ENCODE measurements at regions not wholly inside any gene's neighbourhood (a gene's known extent, or its start where the extent isn't known, plus 50 kb on each side); places are given as distances from the start of the nearest gene placed in this dataset.

DNA sequence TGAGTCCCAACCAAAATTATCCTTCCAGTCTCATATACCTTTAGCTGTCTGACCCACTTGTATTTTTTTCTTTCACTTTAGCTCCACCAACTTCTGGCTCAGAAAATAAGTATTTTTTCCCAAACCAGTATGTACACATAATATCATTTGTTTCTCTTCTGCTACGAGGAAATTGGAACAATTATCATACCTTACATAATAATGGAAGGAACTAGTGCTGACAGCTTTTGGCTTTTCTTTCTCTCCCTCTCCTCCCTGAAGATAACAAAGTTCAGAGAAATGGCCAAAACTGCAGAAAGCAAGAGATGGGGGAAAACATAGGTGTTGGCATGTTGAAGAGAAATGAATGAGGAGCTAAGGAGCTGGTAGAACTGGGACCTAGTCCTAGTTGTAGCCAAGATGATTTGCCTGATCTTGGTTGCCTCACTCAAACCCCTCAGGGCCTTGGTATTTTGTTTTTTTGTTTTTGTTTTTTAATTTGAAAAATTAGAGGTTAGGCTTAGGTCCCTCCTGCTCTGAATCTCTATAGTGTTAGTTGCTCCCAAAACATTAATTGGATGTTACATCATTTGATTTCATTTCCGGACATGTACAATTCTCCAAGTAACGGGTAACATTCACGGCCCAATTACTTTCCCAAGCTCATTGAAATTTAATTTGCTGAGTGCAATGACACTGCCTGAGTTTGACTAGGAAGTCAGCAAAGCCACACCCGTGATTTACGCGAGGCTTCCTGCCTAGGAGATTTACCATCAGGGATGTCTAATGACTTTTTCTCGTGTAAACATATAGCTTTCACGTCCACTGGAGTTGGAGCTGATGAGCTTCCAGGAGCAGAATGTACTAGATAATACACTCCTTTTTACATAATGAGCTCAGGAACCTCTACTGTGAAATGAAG is 291.6 kb downstream of the TLE1 start:
- no peak for DNase-seq
- intact Hi-C loops (cut with DNase I), result no loop called here
- H3K4me3 ChIP-seq, result no peak overlapping the region
- H3K27ac ChIP-seq, result no peak overlapping the region
- no peak for ATAC-seq
- WGBS, 3 donors, result 68 to 72% (median 71%) methylated on average over 9 of the region's 9 CpGs
- no peaks in the 10 kb centered on the region for H3K9me3 ChIP-seq
- TF ChIP-seq, protein P1, sequence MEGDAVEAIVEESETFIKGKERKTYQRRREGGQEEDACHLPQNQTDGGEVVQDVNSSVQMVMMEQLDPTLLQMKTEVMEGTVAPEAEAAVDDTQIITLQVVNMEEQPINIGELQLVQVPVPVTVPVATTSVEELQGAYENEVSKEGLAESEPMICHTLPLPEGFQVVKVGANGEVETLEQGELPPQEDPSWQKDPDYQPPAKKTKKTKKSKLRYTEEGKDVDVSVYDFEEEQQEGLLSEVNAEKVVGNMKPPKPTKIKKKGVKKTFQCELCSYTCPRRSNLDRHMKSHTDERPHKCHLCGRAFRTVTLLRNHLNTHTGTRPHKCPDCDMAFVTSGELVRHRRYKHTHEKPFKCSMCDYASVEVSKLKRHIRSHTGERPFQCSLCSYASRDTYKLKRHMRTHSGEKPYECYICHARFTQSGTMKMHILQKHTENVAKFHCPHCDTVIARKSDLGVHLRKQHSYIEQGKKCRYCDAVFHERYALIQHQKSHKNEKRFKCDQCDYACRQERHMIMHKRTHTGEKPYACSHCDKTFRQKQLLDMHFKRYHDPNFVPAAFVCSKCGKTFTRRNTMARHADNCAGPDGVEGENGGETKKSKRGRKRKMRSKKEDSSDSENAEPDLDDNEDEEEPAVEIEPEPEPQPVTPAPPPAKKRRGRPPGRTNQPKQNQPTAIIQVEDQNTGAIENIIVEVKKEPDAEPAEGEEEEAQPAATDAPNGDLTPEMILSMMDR (IDR thresholded peaks at IDR 0.05), result no peak
- H3K4me1 ChIP-seq, result peaks cover 24% of the 10 kb centered on the region
- H3K36me3 ChIP-seq (ENCODE audit: insufficient read depth in 1 of 2, low read depth in 1 of 2), result no peaks in the 10 kb centered on the region
- no peaks in the 10 kb centered on the region for H3K27me3 ChIP-seq (ENCODE audit: insufficient read depth in 3 of 3, low read length in 2 of 3)

- intact Hi-C loops (cut with DNase I), result no loop called here
- Histone ChIP-seq H3K4me1 (peaks cover 24% of the 10 kb centered on the region), H3K9me3 (no peaks in the 10 kb centered on the region), H3K27me3 (ENCODE audit: insufficient read depth in 3 of 3, low read length in 2 of 3) (no peaks in the 10 kb centered on the region), H3K4me3 (no peak overlapping the region), H3K36me3 (ENCODE audit: insufficient read depth in 1 of 2, low read depth in 1 of 2) (no peaks in the 10 kb centered on the region), H3K27ac (peak overlapping the region; percentile 34)
- 30 to 44% (median 31%) methylated on average over 9 of the region's 9 CpGs for WGBS, 3 donors
- TF ChIP-seq, protein P1 (IDR thresholded peaks at IDR 0.05), result no peak
- DNase-seq (no peak), ATAC-seq (peak; percentile 48 to 85 (median 69))
These were observed 292.8 kb downstream of the TLE1 start for GRCh38 chr9:81396528-81396927.

GRCh38 chr9:81395676-81396054 is 293.7 kb downstream of the TLE1 start:
- H3K36me3 ChIP-seq (ENCODE audit: insufficient read depth in 1 of 2, low read depth in 1 of 2), result no peaks in the 10 kb centered on the region
- TF ChIP-seq, protein P1 (IDR thresholded peaks at IDR 0.05), result no peak
- H3K4me1 ChIP-seq, result peaks cover 24% of the 10 kb centered on the region
- intact Hi-C loops (cut with DNase I), result no loop called here
- H3K27me3 ChIP-seq (ENCODE audit: insufficient read depth in 3 of 3, low read length in 2 of 3), result no peaks in the 10 kb centered on the region
- ATAC-seq (no peak), DNase-seq (no peak)
- H3K9me3 ChIP-seq, result no peaks in the 10 kb centered on the region
- 74 to 77% (median 76%) methylated on average over 4 of the region's 4 CpGs for WGBS, 3 donors
- H3K4me3 ChIP-seq, result no peak overlapping the region
- peak overlapping the region; percentile 9 for H3K27ac ChIP-seq

DNA sequence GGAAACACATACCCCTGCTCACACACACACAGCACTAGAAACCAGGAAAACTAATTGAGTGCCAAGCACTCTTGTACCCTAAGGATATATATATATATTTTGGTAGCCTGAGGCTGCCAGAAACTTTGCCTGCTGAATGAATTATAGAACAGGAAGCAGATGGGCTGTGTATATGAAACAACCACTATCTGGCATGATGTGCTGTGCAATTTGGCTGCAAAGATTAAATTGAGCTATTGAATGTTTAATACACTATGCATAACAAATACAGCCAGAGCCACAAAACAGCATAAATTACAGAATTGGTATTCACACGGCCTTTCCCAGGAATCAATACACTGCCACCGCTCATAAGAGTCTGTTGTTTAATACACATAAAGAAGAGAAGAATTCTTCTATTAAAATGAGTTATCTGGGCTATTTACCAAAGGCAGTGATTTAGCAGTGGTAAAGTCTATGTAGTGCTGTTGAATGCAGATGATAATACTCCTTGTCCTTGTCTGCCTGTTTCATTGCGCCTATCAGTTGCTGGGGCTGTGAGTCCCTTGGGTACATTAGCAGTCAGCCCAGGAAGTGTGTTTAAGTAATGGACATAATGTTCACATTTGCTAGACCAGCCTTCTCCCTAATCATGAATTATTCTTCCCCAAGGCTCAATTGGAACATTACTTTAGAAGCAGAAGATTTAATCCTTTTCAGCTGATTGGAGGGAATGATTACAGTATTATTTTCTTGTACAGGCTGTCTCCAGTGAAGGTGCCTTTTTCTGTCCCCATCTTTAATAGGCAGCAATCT is 294.3 kb downstream of the TLE1 start:
- Histone ChIP-seq H3K9me3 (no peaks in the 10 kb centered on the region), H3K27ac (peak overlapping the region; percentile 9), H3K36me3 (ENCODE audit: insufficient read depth in 1 of 2, low read depth in 1 of 2) (no peaks in the 10 kb centered on the region), H3K4me1 (peaks cover 24% of the 10 kb centered on the region), H3K27me3 (ENCODE audit: insufficient read depth in 3 of 3, low read length in 2 of 3) (no peaks in the 10 kb centered on the region), H3K4me3 (no peak overlapping the region)
- intact Hi-C loops (cut with DNase I), result no loop called here
- ATAC-seq, result peak in 2 of 4 donors; percentile 27 to 35
- WGBS, 3 donors, result 73 to 86% (median 74%) methylated on average over 3 of the region's 3 CpGs
- no peak for DNase-seq
- TF ChIP-seq, protein P1 (IDR thresholded peaks at IDR 0.05), result no peak
